BLaER1 (cell line): ENCODE measurements at regions not wholly inside any gene's neighbourhood (a gene's known extent, or its start where the extent isn't known, plus 50 kb on each side); places are given as distances from the start of the nearest gene placed in this dataset.

ENCODE experiments used
- H3K27ac ChIP-seq: shearing (Covaris generic); formaldehyde crosslinking; 2 replicates; pipeline ENCODE4 v1.8.1; 2022
- H3K27me3 ChIP-seq: shearing (Covaris generic); formaldehyde crosslinking; 2 replicates; pipeline ENCODE4 v1.8.1; 2022
- H3K36me3 ChIP-seq: shearing (Covaris generic); formaldehyde crosslinking; 2 replicates; pipeline ENCODE4 v1.8.1; 2022
- H3K4me1 ChIP-seq: shearing (Covaris generic); formaldehyde crosslinking; 2 replicates; pipeline ENCODE4 v1.8.1; 2022
- H3K4me2 ChIP-seq: shearing (Covaris generic); formaldehyde crosslinking; 2 replicates; pipeline ENCODE4 v1.8.1; 2022
- H3K4me3 ChIP-seq: shearing (Covaris generic); formaldehyde crosslinking; 2 replicates; pipeline ENCODE4 v1.8.1; 2022
- H3K9ac ChIP-seq: shearing (Covaris generic); formaldehyde crosslinking; 2 replicates; pipeline ENCODE4 v1.8.1; 2022
- H3K9me3 ChIP-seq: shearing (Covaris generic); formaldehyde crosslinking; 2 replicates; pipeline ENCODE4 v1.8.1; 2022
- H4K20me1 ChIP-seq: shearing (Covaris generic); formaldehyde crosslinking; 2 replicates; pipeline ENCODE4 v1.8.1; 2022
- Cebpa-rat ChIP-seq: shearing (Covaris generic); IDR thresholded peaks from 2 replicates; pipeline ENCODE4 v1.8.1; 2022

DNA sequence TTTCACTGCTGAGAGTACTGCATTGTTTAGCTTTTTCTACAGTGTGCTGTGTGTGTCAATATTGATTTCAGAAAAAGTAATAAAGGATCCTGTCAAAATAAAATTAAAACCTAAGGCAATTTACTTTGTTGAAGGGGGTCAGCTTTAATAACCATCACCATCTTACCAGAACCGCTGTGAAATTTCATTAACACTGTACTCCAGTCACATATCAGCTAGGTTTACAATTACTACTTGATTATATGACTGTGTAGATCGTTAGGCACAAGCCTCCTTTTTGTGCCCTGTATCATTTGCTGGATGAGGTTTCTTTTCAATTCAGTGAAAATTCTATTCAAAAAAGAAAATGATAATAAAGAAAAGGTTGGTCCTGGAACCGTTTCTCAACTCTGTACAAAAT lies 917.2 kb downstream of the CENPC start:
- Histone ChIP-seq H3K4me2 (no peak overlapping the region), H4K20me1 (no peaks in the 10 kb centered on the region), H3K4me1 (no peaks in the 10 kb centered on the region), H3K9me3 (no peaks in the 10 kb centered on the region), H3K9ac (no peak overlapping the region), H3K4me3 (no peak overlapping the region), H3K27ac (no peak overlapping the region), H3K27me3 (no peaks in the 10 kb centered on the region), H3K36me3 (no peaks in the 10 kb centered on the region)
- TF ChIP-seq Cebpa-rat = no peak

GRCh38 chr4:66625480-66625879 lies 919.8 kb downstream of the CENPC start:
- H3K27ac ChIP-seq = no peak overlapping the region
- no peaks in the 10 kb centered on the region; the same call in 1 of the 2 replicates for H3K9me3 ChIP-seq
- TF ChIP-seq Cebpa-rat = no peak
- no peak overlapping the region for H3K4me2 ChIP-seq
- no peaks in the 10 kb centered on the region for H4K20me1 ChIP-seq
- H3K4me3 ChIP-seq = no peak overlapping the region
- no peak overlapping the region for H3K9ac ChIP-seq
- no peaks in the 10 kb centered on the region for H3K36me3 ChIP-seq
- H3K4me1 ChIP-seq = no peaks in the 10 kb centered on the region
- H3K27me3 ChIP-seq = no peaks in the 10 kb centered on the region

- Histone ChIP-seq H3K4me1 (peaks cover 17% of the 10 kb centered on the region), H3K36me3 (no peaks in the 10 kb centered on the region)
Measured at GRCh38 chr4:66613591-66613990, 931.7 kb downstream of the CENPC start.

DNA sequence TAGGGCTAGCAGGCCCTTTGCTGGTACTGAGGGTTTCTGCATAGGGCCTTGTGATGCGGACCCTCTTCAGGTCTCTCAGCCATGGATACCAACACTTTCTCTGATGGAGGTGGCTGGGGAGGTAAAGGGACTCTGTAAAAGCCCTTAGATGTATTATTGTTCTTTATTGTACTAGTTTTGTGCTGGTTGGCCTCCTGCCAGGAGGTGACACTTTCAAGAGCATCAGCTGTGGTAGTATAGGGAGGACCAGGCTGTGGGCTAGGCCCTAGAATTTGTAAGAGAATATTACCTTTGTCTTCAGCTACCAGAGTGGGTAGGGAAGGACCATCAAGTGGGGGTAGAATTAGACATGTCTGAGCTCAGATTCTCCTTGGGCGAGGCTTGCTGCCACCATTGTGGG lies 936.3 kb downstream of the CENPC start:
- no peaks in the 10 kb centered on the region for H3K36me3 ChIP-seq
- no peaks in the 10 kb centered on the region for H3K27me3 ChIP-seq
- no peaks in the 10 kb centered on the region for H4K20me1 ChIP-seq
- peak overlapping the region; percentile 75 for H3K4me2 ChIP-seq
- H3K9me3 ChIP-seq = peaks cover 9% of the 10 kb centered on the region
- H3K4me1 ChIP-seq = peaks cover 18% of the 10 kb centered on the region
- H3K27ac ChIP-seq = 0 out of 2 replicates have a peak overlapping the region, but pooled peaks have one; percentile 41
- H3K4me3 ChIP-seq = no peak overlapping the region; the same call in 1 of the 2 replicates
- no peak overlapping the region for H3K9ac ChIP-seq
- no peak for TF ChIP-seq Cebpa-rat

More at GRCh38 chr4:66613591-66613990, 931.7 kb downstream of the CENPC start:
- TF ChIP-seq Cebpa-rat = no peak
- H3K27me3 ChIP-seq = no peaks in the 10 kb centered on the region
- no peak overlapping the region for H3K4me3 ChIP-seq
- H3K9ac ChIP-seq = no peak overlapping the region
- H3K4me2 ChIP-seq = no peak overlapping the region
- H3K27ac ChIP-seq = no peak overlapping the region
- no peaks in the 10 kb centered on the region for H4K20me1 ChIP-seq
- peaks cover 31% of the 10 kb centered on the region for H3K9me3 ChIP-seq

- H3K9ac ChIP-seq = no peak overlapping the region
- TF ChIP-seq Cebpa-rat = no peak
- no peak overlapping the region for H3K4me3 ChIP-seq
- H3K4me1 ChIP-seq = peaks cover 18% of the 10 kb centered on the region
- no peak overlapping the region for H3K4me2 ChIP-seq
- no peaks in the 10 kb centered on the region for H3K27me3 ChIP-seq
- no peaks in the 10 kb centered on the region for H3K36me3 ChIP-seq
- no peaks in the 10 kb centered on the region for H3K9me3 ChIP-seq
- H3K27ac ChIP-seq = no peak overlapping the region
- H4K20me1 ChIP-seq = no peaks in the 10 kb centered on the region
Measured at GRCh38 chr4:66606908-66607307, 936.6 kb upstream of the EPHA5 start.

- H3K4me3 ChIP-seq = no peak overlapping the region
- no peaks in the 10 kb centered on the region for H3K9me3 ChIP-seq
- H3K4me2 ChIP-seq = no peak overlapping the region
- no peaks in the 10 kb centered on the region for H4K20me1 ChIP-seq
- H3K27ac ChIP-seq = no peak overlapping the region
- no peaks in the 10 kb centered on the region for H3K36me3 ChIP-seq
- H3K9ac ChIP-seq = no peak overlapping the region
- peaks cover 18% of the 10 kb centered on the region for H3K4me1 ChIP-seq
- TF ChIP-seq Cebpa-rat = no peak
- H3K27me3 ChIP-seq = no peaks in the 10 kb centered on the region
Measured at GRCh38 chr4:66606215-66606614, 935.9 kb upstream of the EPHA5 start.

GRCh38 chr4:66604192-66604591 lies 933.9 kb upstream of the EPHA5 start:
- Histone ChIP-seq H4K20me1 (no peaks in the 10 kb centered on the region), H3K4me2 (no peak overlapping the region), H3K9ac (no peak overlapping the region), H3K4me1 (peaks cover 7% of the 10 kb centered on the region), H3K4me3 (no peak overlapping the region), H3K9me3 (no peaks in the 10 kb centered on the region), H3K27me3 (no peaks in the 10 kb centered on the region), H3K36me3 (no peaks in the 10 kb centered on the region), H3K27ac (no peak overlapping the region)
- no peak for TF ChIP-seq Cebpa-rat

- no peak for TF ChIP-seq Cebpa-rat
- no peaks in the 10 kb centered on the region for H3K4me1 ChIP-seq
Measured at GRCh38 chr4:66602622-66603021, 932.3 kb upstream of the EPHA5 start.

DNA sequence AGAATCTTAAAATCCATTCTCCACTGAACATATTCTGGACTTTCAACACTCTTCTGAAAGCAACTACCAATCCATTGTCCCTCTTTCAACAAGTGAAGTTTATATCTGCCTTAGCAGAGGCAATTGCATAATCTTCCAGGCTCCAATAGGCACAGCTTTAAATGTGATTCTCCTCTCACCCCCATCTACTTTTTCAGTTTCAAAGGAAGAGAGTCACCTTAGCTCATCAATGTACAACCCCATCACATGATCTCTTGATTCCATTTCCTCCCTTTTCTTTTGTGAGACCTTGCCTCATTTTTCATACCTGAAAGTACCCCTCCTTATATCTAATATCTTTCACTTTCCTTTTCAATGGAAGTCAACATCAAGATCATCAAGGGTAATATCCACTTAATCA lies 921.7 kb upstream of the EPHA5 start:
- H3K36me3 ChIP-seq = no peaks in the 10 kb centered on the region
- H3K27me3 ChIP-seq = no peaks in the 10 kb centered on the region
- no peaks in the 10 kb centered on the region for H3K4me1 ChIP-seq
- no peak overlapping the region for H3K9ac ChIP-seq
- H3K9me3 ChIP-seq = no peaks in the 10 kb centered on the region
- no peak for TF ChIP-seq Cebpa-rat
- H3K4me3 ChIP-seq = no peak overlapping the region
- no peaks in the 10 kb centered on the region for H4K20me1 ChIP-seq
- H3K27ac ChIP-seq = no peak overlapping the region
- H3K4me2 ChIP-seq = no peak overlapping the region

More at GRCh38 chr4:66602622-66603021, 932.3 kb upstream of the EPHA5 start:
- no peak overlapping the region for H3K4me3 ChIP-seq
- H3K27me3 ChIP-seq = no peaks in the 10 kb centered on the region
- no peak overlapping the region for H3K4me2 ChIP-seq
- H3K27ac ChIP-seq = no peak overlapping the region
- H3K9ac ChIP-seq = no peak overlapping the region
- no peaks in the 10 kb centered on the region for H3K36me3 ChIP-seq
- H3K9me3 ChIP-seq = no peaks in the 10 kb centered on the region
- H4K20me1 ChIP-seq = no peaks in the 10 kb centered on the region

- H4K20me1 ChIP-seq = no peaks in the 10 kb centered on the region
- H3K9ac ChIP-seq = no peak overlapping the region
- H3K4me3 ChIP-seq = no peak overlapping the region
- no peak overlapping the region for H3K4me2 ChIP-seq
- H3K9me3 ChIP-seq = no peaks in the 10 kb centered on the region
- 0 out of 2 replicates have a peak, but pooled peaks cover 3% of the 10 kb centered on the region for H3K4me1 ChIP-seq
- no peaks in the 10 kb centered on the region for H3K27me3 ChIP-seq
- no peak for TF ChIP-seq Cebpa-rat
- no peaks in the 10 kb centered on the region for H3K36me3 ChIP-seq
- H3K27ac ChIP-seq = no peak overlapping the region
Measured at GRCh38 chr4:66590488-66591215, 920.4 kb upstream of the EPHA5 start.
